ENCODE measurements at regions not wholly inside any gene's neighbourhood (a gene's known extent, or its start where the extent isn't known, plus 50 kb on each side); places are given as distances from the start of the nearest gene placed in this dataset.

GRCh38 chr10:21099291-21100062, 202.4 kb upstream of the NEBL start (continued):
- no peak for TF ChIP-seq IRF3 (IDR thresholded peaks at IDR 0.05)

- H3K4me3 ChIP-seq = no peak overlapping the region
- H3K9me3 ChIP-seq (replicated peaks; ENCODE audit: control insufficient read depth, insufficient read depth, low read length) = no peaks in the 10 kb centered on the region
- no peak overlapping the region for H3K4me2 ChIP-seq (ENCODE audit: control insufficient read depth, insufficient read depth)
- no peaks in the 10 kb centered on the region for H3K36me3 ChIP-seq (ENCODE audit: control insufficient read depth in 2 of 2, insufficient read depth in 2 of 2, low read length in 1 of 2)
- SMC1A ChIA-PET (ENCODE audit: uncharacterized antibody, unreplicated experiment) = interaction anchor here (0.9 kb wide), 1 partner anchor 33 kb away, joined by 3 read pairs; no protein-coding TSS in a partner anchor
- in situ Hi-C loops (cut with MboI) = loop anchor here (25.0 kb wide), 1 partner anchor 864 kb away; no protein-coding TSS in a partner anchor
- FAIRE-seq = no peak
- BruUV-seq (replicated peaks) = no TSS peak
- no peaks in the 10 kb centered on the region for H3K27me3 ChIP-seq (replicated peaks in 1 of 2; ENCODE audit: control insufficient read depth in 2 of 2, insufficient read depth in 2 of 2, low read length in 1 of 2)
- H2AFZ ChIP-seq (ENCODE audit: control insufficient read depth, low read depth, low read length) = no peak overlapping the region
- H3K4me1 ChIP-seq (ENCODE audit: control insufficient read depth, insufficient read depth, low read length) = no peaks in the 10 kb centered on the region
- 30% methylated on average over 5 of the region's 5 CpGs for WGBS (ENCODE audit: insufficient coverage, insufficient replicate concordance, low lambda C conversion rate, missing lambda C conversion rate)
- no peak for ATAC-seq
- no peaks in the 10 kb centered on the region for H3K79me2 ChIP-seq (ENCODE audit: control insufficient read depth, insufficient read depth, low read length)
- CTCF ChIA-PET = interaction anchor here (0.6 kb wide), 1 partner anchor 17 kb away, joined by 3 read pairs; no protein-coding TSS in a partner anchor
- no peak for DNase-seq (ENCODE audit: low read depth, low spot score)
- H3K27ac ChIP-seq (ENCODE audit: control insufficient read depth, insufficient read depth) = no peak overlapping the region
- intact Hi-C loops (cut with micrococcal nuclease; ENCODE audit: unreplicated experiment) = no loop called here
- H3K9ac ChIP-seq (ENCODE audit: control insufficient read depth, insufficient read depth, low read length) = no peak overlapping the region
- POLR2A ChIA-PET = no interaction called here
- RAD21 ChIA-PET (ENCODE audit: unreplicated experiment) = no interaction called here
- no peaks in the 10 kb centered on the region for H4K20me1 ChIP-seq (ENCODE audit: control insufficient read depth, insufficient read depth)
- TF ChIP-seq TCF7 (IDR thresholded peaks at IDR 0.05; ENCODE audit: borderline replicate concordance) (no peak), MLLT1 (IDR thresholded peaks at IDR 0.05) (no peak), ZNF687 (IDR thresholded peaks at IDR 0.05) (no peak), KLF5 (IDR thresholded peaks at IDR 0.05; ENCODE audit: partially characterized antibody) (no peak), ZNF217 (IDR thresholded peaks at IDR 0.05) (no peak), USF2 (IDR thresholded peaks at IDR 0.05; ENCODE audit: borderline replicate concordance, low read depth, low read length) (no peak), NFIC (IDR thresholded peaks at IDR 0.05; ENCODE audit: low read depth, low read length) (no peak), YBX1 (IDR thresholded peaks at IDR 0.05) (no peak), SUZ12 (IDR thresholded peaks at IDR 0.05; ENCODE audit: unreplicated experiment) (no peak), ATF2 (IDR thresholded peaks at IDR 0.05; ENCODE audit: low read length) (no peak), ZNF622 (IDR thresholded peaks at IDR 0.05) (no peak)
Measured at GRCh38 chr10:21097926-21098355, 200.8 kb upstream of the NEBL start.
